Neural cell (in vitro differentiated cells): ENCODE measurements at regions not wholly inside any gene's neighbourhood (a gene's known extent, or its start where the extent isn't known, plus 50 kb on each side); places are given as distances from the start of the nearest gene placed in this dataset.

Source experiments
- H2AFZ ChIP-seq: fragments of 200-600, 300-800 bp; sonication (generic), shearing (Covaris generic); 2 replicates; pipeline ENCODE4 v1.6.0; 2014; ENCODE audit warnings: low read depth, mild to moderate bottlenecking, antibody characterized with exemption, low read length, moderate library complexity
- H3F3A ChIP-seq: fragments of 200-600 bp; shearing (Covaris generic); 2 replicates; pipeline ENCODE4 v1.6.1; 2016; ENCODE audit warnings: mild to moderate bottlenecking, moderate library complexity, mixed read lengths, antibody characterized with exemption, low read length; ENCODE audit not compliant: insufficient read depth, poor library complexity, severe bottlenecking
- H3K27ac ChIP-seq: fragments of 200-600, 300-800 bp; sonication (generic), shearing (Covaris generic); 2 replicates; pipeline ENCODE4 v1.5.1; 2014; ENCODE audit warnings: mild to moderate bottlenecking, low read length, moderate library complexity
- H3K27me3 ChIP-seq: fragments of 300-800, 200-600 bp; sonication (generic), shearing (Covaris generic); 2 replicates; pipeline ENCODE4 v1.6.0; 2014; ENCODE audit warnings: mild to moderate bottlenecking, low read depth, low read length, moderate library complexity; ENCODE audit not compliant: insufficient read depth
- H3K36me3 ChIP-seq: fragments of 300-800, 200-600 bp; sonication (generic), shearing (Covaris generic); 2 replicates; pipeline ENCODE4 v1.5.1; 2014; ENCODE audit warnings: mild to moderate bottlenecking, antibody characterized with exemption, low read length, moderate library complexity; ENCODE audit not compliant: insufficient read depth
- H3K4me2 ChIP-seq: fragments of 300-800, 200-600 bp; sonication (generic), shearing (Covaris generic); 2 replicates; pipeline ENCODE4 v1.6.0; 2014; ENCODE audit warnings: mild to moderate bottlenecking, low read length
- H3K4me3 ChIP-seq: fragments of 300-800, 200-600 bp; sonication (generic), shearing (Covaris generic); 2 replicates; pipeline ENCODE4 v1.5.1; 2014; ENCODE audit warnings: mild to moderate bottlenecking, low read length, moderate library complexity
- H3K79me2 ChIP-seq: fragments of 200-600 bp; shearing (Covaris generic); replicated peaks from 2 replicates; pipeline ENCODE4 v1.6.0; 2014; ENCODE audit warnings: mild to moderate bottlenecking, low read length, moderate library complexity; ENCODE audit not compliant: insufficient read depth
- H3K9ac ChIP-seq: fragments of 300-800, 200-600 bp; sonication (generic), shearing (Covaris generic); 2 replicates; pipeline ENCODE4 v1.6.1; 2016; ENCODE audit warnings: mild to moderate bottlenecking, low read length, mixed read lengths
- H3K9me2 ChIP-seq: fragments of 200-600 bp; shearing (Covaris generic); 2 replicates; pipeline ENCODE4 v1.6.1; 2016; ENCODE audit warnings: mild to moderate bottlenecking, low read length, mixed read lengths; ENCODE audit not compliant: insufficient read depth
- H3K9me3 ChIP-seq: fragments of 200-600, 300-800 bp; sonication (generic), shearing (Covaris generic); 2 replicates; pipeline ENCODE4 v1.6.1; 2016; ENCODE audit warnings: mild to moderate bottlenecking, mixed run types, low read length, moderate library complexity, mixed read lengths
- H4K20me1 ChIP-seq: fragments of 200-600 bp; shearing (Covaris generic); 2 replicates; pipeline ENCODE4 v1.6.1; 2016; ENCODE audit warnings: mild to moderate bottlenecking, mixed run types; ENCODE audit not compliant: insufficient read depth
- EP300 ChIP-seq: fragments of 450-650 bp; conservative IDR thresholded peaks from 2 replicates; pipeline ENCODE4 v1.6.1; 2014; ENCODE audit warnings: antibody characterized with exemption, mild to moderate bottlenecking, moderate library complexity; ENCODE audit not compliant: poor library complexity, severe bottlenecking
- EZH2 ChIP-seq: fragments of 200-600, 300-800 bp; shearing (Covaris generic), sonication (generic); IDR thresholded peaks from 2 replicates; pipeline ENCODE4 v1.6.1; 2014; ENCODE audit warnings: antibody characterized with exemption, low read length, borderline replicate concordance, mild to moderate bottlenecking; ENCODE audit not compliant: insufficient read depth, poor library complexity, severe bottlenecking
- MXI1 ChIP-seq: fragments of 450-650 bp; conservative IDR thresholded peaks from 2 replicates; pipeline ENCODE4 v1.6.1; 2014; ENCODE audit warnings: antibody characterized with exemption, mild to moderate bottlenecking; ENCODE audit not compliant: poor library complexity, severe bottlenecking
- POLR2AphosphoS5 ChIP-seq: IDR thresholded peaks from 2 replicates; pipeline ENCODE4 v1.6.1; 2012
- RAD21 ChIP-seq: fragments of 450-650 bp; conservative IDR thresholded peaks from 2 replicates; pipeline ENCODE4 v1.6.1; 2014; ENCODE audit warnings: antibody characterized with exemption, mild to moderate bottlenecking, moderate library complexity
- SMC3 ChIP-seq: fragments of 450-650 bp; conservative IDR thresholded peaks from 2 replicates; pipeline ENCODE4 v1.6.1; 2014; ENCODE audit warnings: antibody characterized with exemption, mild to moderate bottlenecking, moderate library complexity; ENCODE audit not compliant: poor library complexity
- TAF1 ChIP-seq: IDR thresholded peaks from 2 replicates; pipeline ENCODE4 v1.6.1; 2012; ENCODE audit warnings: low read depth
- TF ChIP-seq, protein P1 (sequence below): IDR thresholded peaks from 2 replicates; pipeline ENCODE4 v1.6.1; 2012; ENCODE audit warnings: borderline replicate concordance
- TF ChIP-seq, protein P2 (sequence below): fragments of 450-650 bp; IDR thresholded peaks from 2 replicates; pipeline ENCODE4 v1.5.1; 2014; ENCODE audit warnings: antibody characterized with exemption, mild to moderate bottlenecking, moderate library complexity; ENCODE audit not compliant: poor library complexity, severe bottlenecking

DNA sequence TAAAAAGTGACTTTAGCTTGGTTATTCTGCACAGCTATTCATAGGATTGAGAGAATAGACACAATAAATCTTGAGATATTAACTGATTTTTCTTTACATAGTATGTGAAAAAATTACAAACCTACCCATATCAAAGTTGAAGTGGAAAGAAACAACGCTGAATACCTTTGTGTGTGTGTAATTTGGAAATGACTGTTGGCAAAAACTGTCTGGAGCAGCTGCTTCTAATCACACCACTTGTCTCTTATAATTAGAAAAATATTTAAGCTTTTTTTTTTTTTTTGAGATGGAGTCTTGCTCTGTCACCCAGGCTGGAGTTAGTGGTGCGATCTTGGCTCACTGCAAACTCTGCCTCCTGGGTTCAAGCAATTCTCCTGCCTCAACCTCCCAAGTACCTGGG lies 110.8 kb upstream of the POC5 start:
- Histone ChIP-seq H3F3A (no peaks in the 10 kb centered on the region), H3K79me2 (no peaks in the 10 kb centered on the region), H3K27me3 (no peaks in the 10 kb centered on the region), H2AFZ (no peak overlapping the region), H4K20me1 (no peaks in the 10 kb centered on the region), H3K4me2 (no peak overlapping the region), H3K4me3 (no peak overlapping the region), H3K27ac (no peak overlapping the region), H3K9me3 (no peaks in the 10 kb centered on the region), H3K36me3 (no peaks in the 10 kb centered on the region), H3K9ac (no peak overlapping the region), H3K9me2 (no peaks in the 10 kb centered on the region)
- TF ChIP-seq TAF1 (no peak), EP300 (no peak), SMC3 (no peak), POLR2AphosphoS5 (no peak), RAD21 (no peak), MXI1 (no peak), EZH2 (no peak)
- TF ChIP-seq, protein P1, sequence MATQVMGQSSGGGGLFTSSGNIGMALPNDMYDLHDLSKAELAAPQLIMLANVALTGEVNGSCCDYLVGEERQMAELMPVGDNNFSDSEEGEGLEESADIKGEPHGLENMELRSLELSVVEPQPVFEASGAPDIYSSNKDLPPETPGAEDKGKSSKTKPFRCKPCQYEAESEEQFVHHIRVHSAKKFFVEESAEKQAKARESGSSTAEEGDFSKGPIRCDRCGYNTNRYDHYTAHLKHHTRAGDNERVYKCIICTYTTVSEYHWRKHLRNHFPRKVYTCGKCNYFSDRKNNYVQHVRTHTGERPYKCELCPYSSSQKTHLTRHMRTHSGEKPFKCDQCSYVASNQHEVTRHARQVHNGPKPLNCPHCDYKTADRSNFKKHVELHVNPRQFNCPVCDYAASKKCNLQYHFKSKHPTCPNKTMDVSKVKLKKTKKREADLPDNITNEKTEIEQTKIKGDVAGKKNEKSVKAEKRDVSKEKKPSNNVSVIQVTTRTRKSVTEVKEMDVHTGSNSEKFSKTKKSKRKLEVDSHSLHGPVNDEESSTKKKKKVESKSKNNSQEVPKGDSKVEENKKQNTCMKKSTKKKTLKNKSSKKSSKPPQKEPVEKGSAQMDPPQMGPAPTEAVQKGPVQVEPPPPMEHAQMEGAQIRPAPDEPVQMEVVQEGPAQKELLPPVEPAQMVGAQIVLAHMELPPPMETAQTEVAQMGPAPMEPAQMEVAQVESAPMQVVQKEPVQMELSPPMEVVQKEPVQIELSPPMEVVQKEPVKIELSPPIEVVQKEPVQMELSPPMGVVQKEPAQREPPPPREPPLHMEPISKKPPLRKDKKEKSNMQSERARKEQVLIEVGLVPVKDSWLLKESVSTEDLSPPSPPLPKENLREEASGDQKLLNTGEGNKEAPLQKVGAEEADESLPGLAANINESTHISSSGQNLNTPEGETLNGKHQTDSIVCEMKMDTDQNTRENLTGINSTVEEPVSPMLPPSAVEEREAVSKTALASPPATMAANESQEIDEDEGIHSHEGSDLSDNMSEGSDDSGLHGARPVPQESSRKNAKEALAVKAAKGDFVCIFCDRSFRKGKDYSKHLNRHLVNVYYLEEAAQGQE: no peak
- TF ChIP-seq, protein P2, sequence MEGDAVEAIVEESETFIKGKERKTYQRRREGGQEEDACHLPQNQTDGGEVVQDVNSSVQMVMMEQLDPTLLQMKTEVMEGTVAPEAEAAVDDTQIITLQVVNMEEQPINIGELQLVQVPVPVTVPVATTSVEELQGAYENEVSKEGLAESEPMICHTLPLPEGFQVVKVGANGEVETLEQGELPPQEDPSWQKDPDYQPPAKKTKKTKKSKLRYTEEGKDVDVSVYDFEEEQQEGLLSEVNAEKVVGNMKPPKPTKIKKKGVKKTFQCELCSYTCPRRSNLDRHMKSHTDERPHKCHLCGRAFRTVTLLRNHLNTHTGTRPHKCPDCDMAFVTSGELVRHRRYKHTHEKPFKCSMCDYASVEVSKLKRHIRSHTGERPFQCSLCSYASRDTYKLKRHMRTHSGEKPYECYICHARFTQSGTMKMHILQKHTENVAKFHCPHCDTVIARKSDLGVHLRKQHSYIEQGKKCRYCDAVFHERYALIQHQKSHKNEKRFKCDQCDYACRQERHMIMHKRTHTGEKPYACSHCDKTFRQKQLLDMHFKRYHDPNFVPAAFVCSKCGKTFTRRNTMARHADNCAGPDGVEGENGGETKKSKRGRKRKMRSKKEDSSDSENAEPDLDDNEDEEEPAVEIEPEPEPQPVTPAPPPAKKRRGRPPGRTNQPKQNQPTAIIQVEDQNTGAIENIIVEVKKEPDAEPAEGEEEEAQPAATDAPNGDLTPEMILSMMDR: no peak

DNA sequence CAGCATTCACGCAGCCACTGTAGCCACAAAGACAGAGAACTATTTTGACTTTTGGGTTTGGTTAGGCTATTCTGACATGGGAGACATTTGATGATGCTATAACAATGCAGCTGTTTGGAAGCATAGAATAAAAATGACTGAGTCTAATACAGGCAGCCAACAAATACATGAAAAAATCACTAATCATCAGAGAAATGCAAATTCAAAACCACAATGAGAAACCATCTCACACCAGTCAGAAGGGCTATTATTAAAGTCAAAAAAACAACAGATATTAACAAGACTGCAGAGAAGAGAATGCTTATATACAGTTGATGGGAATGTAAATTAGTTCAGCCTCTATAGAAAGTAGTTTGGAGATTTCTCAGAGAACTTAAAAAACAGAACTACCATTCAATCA lies 107.1 kb upstream of the POC5 start:
- Histone ChIP-seq H3K9me3 (no peaks in the 10 kb centered on the region), H3K9ac (no peak overlapping the region), H3K27me3 (no peaks in the 10 kb centered on the region), H3F3A (no peaks in the 10 kb centered on the region), H3K4me3 (no peak overlapping the region), H2AFZ (no peak overlapping the region), H3K9me2 (no peaks in the 10 kb centered on the region), H3K36me3 (no peaks in the 10 kb centered on the region), H3K4me2 (no peak overlapping the region), H3K79me2 (no peaks in the 10 kb centered on the region), H4K20me1 (no peaks in the 10 kb centered on the region), H3K27ac (no peak overlapping the region)
- no peak for TF ChIP-seq TAF1
- no peak for TF ChIP-seq EZH2
- no peak for TF ChIP-seq MXI1
- TF ChIP-seq, protein P2: no peak
- no peak for TF ChIP-seq EP300
- no peak for TF ChIP-seq SMC3
- TF ChIP-seq POLR2AphosphoS5: no peak
- TF ChIP-seq RAD21: no peak
- TF ChIP-seq, protein P1: no peak
